SU-DHL-6 (cell line): ENCODE measurements at regions not wholly inside any gene's neighbourhood (a gene's known extent, or its start where the extent isn't known, plus 50 kb on each side); places are given as distances from the start of the nearest gene placed in this dataset.

Experiments used
- H2AFZ ChIP-seq: fragments of 200-600 bp; sonication (generic); 2 replicates; pipeline ENCODE4 v1.6.1; 2014; ENCODE audit warnings: low read depth, mild to moderate bottlenecking, moderate library complexity, mixed read lengths, antibody characterized with exemption, low read length; ENCODE audit not compliant: severe bottlenecking
- H3F3A ChIP-seq: fragments of 200-600 bp; shearing (Covaris generic); 2 replicates; pipeline ENCODE4 v1.6.0; 2016; ENCODE audit warnings: antibody characterized with exemption, mild to moderate bottlenecking; ENCODE audit not compliant: insufficient read depth
- H3K27ac ChIP-seq: fragments of 200-600 bp; sonication (generic); 2 replicates; pipeline ENCODE4 v1.5.1; 2016; ENCODE audit warnings: low read depth, mild to moderate bottlenecking, low read length, moderate library complexity, mixed read lengths
- H3K27me3 ChIP-seq: fragments of 200-600 bp; sonication (generic), shearing (Covaris generic); 2 replicates; pipeline ENCODE4 v1.6.0; 2014; ENCODE audit warnings: mild to moderate bottlenecking, low read length
- H3K36me3 ChIP-seq: fragments of 200-600 bp; sonication (generic); 2 replicates; pipeline ENCODE4 v1.6.1; 2014; ENCODE audit warnings: mild to moderate bottlenecking, low read length, mixed read lengths
- H3K4me2 ChIP-seq: fragments of 300-600, 200-600 bp; shearing (Covaris generic), sonication (generic); 2 replicates; pipeline ENCODE4 v1.6.0; 2014; ENCODE audit warnings: low read length, low read depth, mild to moderate bottlenecking; ENCODE audit not compliant: poor library complexity, severe bottlenecking
- H3K4me3 ChIP-seq: fragments of 200-600 bp; sonication (generic); 2 replicates; pipeline ENCODE4 v1.5.1; 2014; ENCODE audit warnings: antibody characterized with exemption, low read length, mild to moderate bottlenecking, mixed read lengths; ENCODE audit not compliant: insufficient read depth, poor library complexity, severe bottlenecking
- H3K79me2 ChIP-seq: fragments of 200-600 bp; sonication (generic); 2 replicates; pipeline ENCODE4 v1.6.1; 2014; ENCODE audit warnings: mild to moderate bottlenecking, low read length, moderate library complexity; ENCODE audit not compliant: insufficient read depth
- H3K9ac ChIP-seq: fragments of 200-600 bp; sonication (generic); 2 replicates; pipeline ENCODE4 v1.7.0; 2014; ENCODE audit warnings: mild to moderate bottlenecking, low read length
- H3K9me2 ChIP-seq: fragments of 200-600 bp; sonication (generic); replicated peaks from 2 replicates; pipeline ENCODE4 v1.6.1; 2014; ENCODE audit warnings: low read length; ENCODE audit not compliant: insufficient read depth
- H3K9me3 ChIP-seq: fragments of 200-600 bp; sonication (generic); 2 replicates; pipeline ENCODE4 v1.6.1; 2014; ENCODE audit warnings: low read length, mixed read lengths; ENCODE audit not compliant: insufficient read depth
- H4K20me1 ChIP-seq: fragments of 200-600 bp; sonication (generic); 2 replicates; pipeline ENCODE4 v1.6.1; 2014; ENCODE audit warnings: low read depth, mild to moderate bottlenecking, antibody characterized with exemption, low read length, moderate library complexity, mixed read lengths
- EZH2phosphoT487 ChIP-seq: fragments of 200-600 bp; sonication (generic), shearing (Covaris generic); conservative IDR thresholded peaks from 2 replicates; pipeline ENCODE4 v1.6.1; 2018; ENCODE audit warnings: mild to moderate bottlenecking, antibody characterized with exemption, low read length, moderate library complexity, mixed read lengths
- TF ChIP-seq, protein P1 (sequence below): fragments of 200-600 bp; sonication (generic); IDR thresholded peaks from one replicate; pipeline ENCODE4 v1.5.1; 2017; ENCODE audit warnings: antibody characterized with exemption, mild to moderate bottlenecking, low read length, moderate library complexity; ENCODE audit not compliant: insufficient read depth, poor library complexity, severe bottlenecking

DNA sequence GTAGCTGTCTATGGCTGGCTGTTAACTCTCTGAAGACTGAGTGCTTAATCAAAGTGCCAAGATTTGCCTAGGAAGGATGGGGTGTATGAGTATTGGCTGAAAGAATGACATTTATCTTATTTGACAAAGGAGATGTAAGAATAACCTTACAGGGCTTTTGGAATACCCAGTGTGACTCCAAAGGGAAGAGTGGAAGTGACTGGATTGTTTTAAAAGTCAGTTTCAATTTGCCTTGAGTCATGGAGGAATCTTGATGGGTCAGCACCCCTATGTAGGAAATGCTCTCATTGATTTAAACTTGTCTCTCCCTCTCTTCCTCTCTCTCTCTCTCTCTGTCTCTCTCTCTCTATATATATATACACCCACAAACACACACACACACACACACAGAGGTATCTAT is 118.4 kb upstream of the CLDN10 start:
- H3K36me3 ChIP-seq = no peaks in the 10 kb centered on the region
- no peaks in the 10 kb centered on the region for H3F3A ChIP-seq
- no peaks in the 10 kb centered on the region for H3K79me2 ChIP-seq
- no peaks in the 10 kb centered on the region for H4K20me1 ChIP-seq
- H3K9me2 ChIP-seq = no peaks in the 10 kb centered on the region
- H2AFZ ChIP-seq = no peak overlapping the region
- H3K4me3 ChIP-seq = no peak overlapping the region
- no peak overlapping the region for H3K4me2 ChIP-seq
- H3K27ac ChIP-seq = no peak overlapping the region
- no peaks in the 10 kb centered on the region for H3K9me3 ChIP-seq
- H3K27me3 ChIP-seq = no peaks in the 10 kb centered on the region
- no peak overlapping the region for H3K9ac ChIP-seq
- TF ChIP-seq, protein P1, sequence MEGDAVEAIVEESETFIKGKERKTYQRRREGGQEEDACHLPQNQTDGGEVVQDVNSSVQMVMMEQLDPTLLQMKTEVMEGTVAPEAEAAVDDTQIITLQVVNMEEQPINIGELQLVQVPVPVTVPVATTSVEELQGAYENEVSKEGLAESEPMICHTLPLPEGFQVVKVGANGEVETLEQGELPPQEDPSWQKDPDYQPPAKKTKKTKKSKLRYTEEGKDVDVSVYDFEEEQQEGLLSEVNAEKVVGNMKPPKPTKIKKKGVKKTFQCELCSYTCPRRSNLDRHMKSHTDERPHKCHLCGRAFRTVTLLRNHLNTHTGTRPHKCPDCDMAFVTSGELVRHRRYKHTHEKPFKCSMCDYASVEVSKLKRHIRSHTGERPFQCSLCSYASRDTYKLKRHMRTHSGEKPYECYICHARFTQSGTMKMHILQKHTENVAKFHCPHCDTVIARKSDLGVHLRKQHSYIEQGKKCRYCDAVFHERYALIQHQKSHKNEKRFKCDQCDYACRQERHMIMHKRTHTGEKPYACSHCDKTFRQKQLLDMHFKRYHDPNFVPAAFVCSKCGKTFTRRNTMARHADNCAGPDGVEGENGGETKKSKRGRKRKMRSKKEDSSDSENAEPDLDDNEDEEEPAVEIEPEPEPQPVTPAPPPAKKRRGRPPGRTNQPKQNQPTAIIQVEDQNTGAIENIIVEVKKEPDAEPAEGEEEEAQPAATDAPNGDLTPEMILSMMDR = no peak
- TF ChIP-seq EZH2phosphoT487 = no peak

DNA sequence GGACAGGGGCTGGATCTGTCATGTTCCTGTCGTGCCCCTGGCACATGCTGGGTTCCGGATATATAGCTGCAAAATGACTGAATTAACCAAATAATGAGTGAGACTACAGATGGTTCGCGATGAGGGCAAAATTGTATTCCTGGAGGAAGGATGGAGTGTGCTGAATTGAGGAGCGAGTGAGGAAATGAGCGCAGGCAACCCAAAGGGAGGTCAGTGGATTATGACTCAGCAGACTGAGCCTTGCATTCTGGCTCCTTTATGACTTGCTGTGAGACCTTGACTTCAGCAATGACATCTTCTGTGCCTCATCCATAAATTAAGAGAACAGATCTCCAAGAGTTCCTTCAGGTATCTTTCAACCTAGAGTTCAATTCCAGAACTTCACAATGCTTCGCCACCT is 115.0 kb upstream of the CLDN10 start:
- no peaks in the 10 kb centered on the region for H3F3A ChIP-seq
- no peak overlapping the region for H3K9ac ChIP-seq
- TF ChIP-seq, protein P1 = no peak
- no peak for TF ChIP-seq EZH2phosphoT487
- H3K4me3 ChIP-seq = no peak overlapping the region
- H3K9me2 ChIP-seq = no peaks in the 10 kb centered on the region
- H3K27me3 ChIP-seq = no peaks in the 10 kb centered on the region
- no peak overlapping the region for H2AFZ ChIP-seq
- H4K20me1 ChIP-seq = no peaks in the 10 kb centered on the region
- H3K36me3 ChIP-seq = no peaks in the 10 kb centered on the region
- no peak overlapping the region for H3K27ac ChIP-seq
- H3K79me2 ChIP-seq = no peaks in the 10 kb centered on the region
- H3K9me3 ChIP-seq = no peaks in the 10 kb centered on the region
- no peak overlapping the region for H3K4me2 ChIP-seq

DNA sequence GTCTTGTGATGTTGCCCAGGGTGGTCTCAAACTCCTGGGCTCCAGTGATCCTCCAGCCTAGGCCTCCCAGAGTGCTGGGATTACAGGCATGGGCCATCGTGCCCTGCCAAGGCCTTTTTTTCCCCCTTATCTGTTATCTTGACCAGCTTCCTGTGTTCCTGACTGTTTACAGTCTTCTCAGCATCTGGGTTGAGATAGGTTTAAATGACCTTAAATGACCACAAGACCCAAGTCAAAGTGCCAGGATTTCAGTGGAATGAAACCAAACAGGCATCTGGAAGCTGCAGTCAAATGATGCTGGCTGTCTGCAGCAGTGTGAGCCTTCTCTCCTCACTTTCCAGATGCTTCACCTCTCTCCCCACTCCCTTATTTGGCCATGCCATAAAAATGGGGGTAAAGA is 114.2 kb upstream of the CLDN10 start:
- H2AFZ ChIP-seq = no peak overlapping the region
- no peaks in the 10 kb centered on the region for H3K9me3 ChIP-seq

More for the DNA sequence above, 114.2 kb upstream of the CLDN10 start:
- Histone ChIP-seq H3K9me2 (no peaks in the 10 kb centered on the region), H3K79me2 (no peaks in the 10 kb centered on the region), H3F3A (no peaks in the 10 kb centered on the region), H3K9ac (no peak overlapping the region), H3K27ac (no peak overlapping the region), H4K20me1 (no peaks in the 10 kb centered on the region), H3K27me3 (no peaks in the 10 kb centered on the region), H3K4me3 (no peak overlapping the region), H3K36me3 (no peaks in the 10 kb centered on the region), H3K4me2 (no peak overlapping the region)
- no peak for TF ChIP-seq EZH2phosphoT487
- TF ChIP-seq, protein P1 = no peak
